ENCODE measurements at regions not wholly inside any gene's neighbourhood (a gene's known extent, or its start where the extent isn't known, plus 50 kb on each side); places are given as distances from the start of the nearest gene placed in this dataset.

- Histone ChIP-seq H3K4me2 (no peak overlapping the region), H3K9me2 (ENCODE audit: insufficient read depth) (no peaks in the 10 kb centered on the region), H3K36me3 (ENCODE audit: low read depth) (no peaks in the 10 kb centered on the region), H3K9me3 (ENCODE audit: insufficient read depth, low read depth) (no peaks in the 10 kb centered on the region; the same call in 1 of the 2 replicates), H2AFZ (no peak overlapping the region), H3K79me2 (ENCODE audit: low read depth) (no peaks in the 10 kb centered on the region), H3F3A (ENCODE audit: insufficient read depth, low read depth) (no peaks in the 10 kb centered on the region), H3K4me3 (no peak overlapping the region), H3K27me3 (ENCODE audit: insufficient read depth, low read depth) (no peaks in the 10 kb centered on the region), H4K20me1 (ENCODE audit: insufficient read depth) (no peaks in the 10 kb centered on the region), H3K27ac (no peak overlapping the region), H3K4me1 (replicated peaks; ENCODE audit: insufficient read depth) (peaks cover 2% of the 10 kb centered on the region; the same call in 1 of the 2 replicates)
- intact Hi-C loops (cut with micrococcal nuclease; ENCODE audit: unreplicated experiment) = no loop called here
- no peak for DNase-seq
- ChIA-PET POLR2A (ENCODE audit: unreplicated experiment) (interaction anchor here (0.6 kb wide), 1 partner anchor 701 kb away, joined by 3 read pairs; no protein-coding TSS in a partner anchor), CTCF (no interaction called here)
- BruUV-seq (replicated peaks) = no TSS peak
- TF ChIP-seq CTCF (conservative IDR thresholded peaks at IDR 0.05) (no peak), EZH2 (IDR thresholded peaks at IDR 0.05; ENCODE audit: low read depth) (no peak)
Measured at GRCh38 chr6:140077827-140078560, 703.5 kb upstream of the CITED2 start.

- peak in 1 of 2 experiments; percentile 8 for DNase-seq
- H3K9me3 ChIP-seq (ENCODE audit: insufficient read depth, low read depth) = no peaks in the 10 kb centered on the region; the same call in 1 of the 2 replicates
- H3K9me2 ChIP-seq (ENCODE audit: insufficient read depth) = no peaks in the 10 kb centered on the region
- H4K20me1 ChIP-seq (ENCODE audit: insufficient read depth) = no peaks in the 10 kb centered on the region
- intact Hi-C loops (cut with micrococcal nuclease; ENCODE audit: unreplicated experiment) = no loop called here
- CTCF ChIA-PET = no interaction called here
- H3K4me1 ChIP-seq (replicated peaks; ENCODE audit: insufficient read depth) = peaks cover 14% of the 10 kb centered on the region
- no peak for TF ChIP-seq EZH2 (IDR thresholded peaks at IDR 0.05; ENCODE audit: low read depth)
- no peak for TF ChIP-seq CTCF (conservative IDR thresholded peaks at IDR 0.05)
- no peak overlapping the region for H2AFZ ChIP-seq
- H3K79me2 ChIP-seq (ENCODE audit: low read depth) = no peaks in the 10 kb centered on the region
- H3K4me2 ChIP-seq = no peak overlapping the region
- BruUV-seq (replicated peaks) = no TSS peak
- no peak overlapping the region for H3K27ac ChIP-seq
- peaks cover 8% of the 10 kb centered on the region; the same call in 1 of the 2 replicates for H3F3A ChIP-seq (ENCODE audit: insufficient read depth, low read depth)
- H3K36me3 ChIP-seq (ENCODE audit: low read depth) = no peaks in the 10 kb centered on the region
- no peak overlapping the region for H3K4me3 ChIP-seq
- POLR2A ChIA-PET (ENCODE audit: unreplicated experiment) = no interaction called here
- H3K27me3 ChIP-seq (ENCODE audit: insufficient read depth, low read depth) = no peaks in the 10 kb centered on the region
Measured at GRCh38 chr6:140076105-140076504, 701.7 kb upstream of the CITED2 start.

- TF ChIP-seq EZH2 (IDR thresholded peaks at IDR 0.05; ENCODE audit: low read depth) (no peak), CTCF (conservative IDR thresholded peaks at IDR 0.05) (no peak)
- H3K79me2 ChIP-seq (ENCODE audit: low read depth) = no peaks in the 10 kb centered on the region
- intact Hi-C loops (cut with micrococcal nuclease; ENCODE audit: unreplicated experiment) = no loop called here
- peaks cover 18% of the 10 kb centered on the region for H3K4me1 ChIP-seq (replicated peaks; ENCODE audit: insufficient read depth)
- POLR2A ChIA-PET (ENCODE audit: unreplicated experiment) = no interaction called here
- no peaks in the 10 kb centered on the region for H4K20me1 ChIP-seq (ENCODE audit: insufficient read depth)
- BruUV-seq (replicated peaks) = no TSS peak
- no peak overlapping the region for H3K4me3 ChIP-seq
- peaks cover 8% of the 10 kb centered on the region; the same call in 1 of the 2 replicates for H3F3A ChIP-seq (ENCODE audit: insufficient read depth, low read depth)
- no peaks in the 10 kb centered on the region for H3K36me3 ChIP-seq (ENCODE audit: low read depth)
- H3K9me2 ChIP-seq (ENCODE audit: insufficient read depth) = no peaks in the 10 kb centered on the region
- no peaks in the 10 kb centered on the region for H3K27me3 ChIP-seq (ENCODE audit: insufficient read depth, low read depth)
- CTCF ChIA-PET = no interaction called here
- DNase-seq = no peak
- H3K27ac ChIP-seq = no peak overlapping the region
- H3K4me2 ChIP-seq = no peak overlapping the region
- no peak overlapping the region for H2AFZ ChIP-seq
- no peaks in the 10 kb centered on the region; the same call in 1 of the 2 replicates for H3K9me3 ChIP-seq (ENCODE audit: insufficient read depth, low read depth)
Measured at GRCh38 chr6:140073456-140073855, 699.0 kb upstream of the CITED2 start.

Measured in PC-9 (cell line).